22Rv1 (cell line): ENCODE measurements at regions not wholly inside any gene's neighbourhood (a gene's known extent, or its start where the extent isn't known, plus 50 kb on each side); places are given as distances from the start of the nearest gene placed in this dataset.

Source experiments
- CTCF ChIP-seq: fragments of 450-650 bp; IDR thresholded peaks from 2 replicates; pipeline ENCODE4 v1.5.1; 2017; ENCODE audit warnings: mild to moderate bottlenecking
- ZFX ChIP-seq: fragments of 450-650 bp; IDR thresholded peaks from 2 replicates; pipeline ENCODE4 v1.6.1; 2017; ENCODE audit warnings: antibody characterized with exemption, borderline replicate concordance

GRCh38 chr7:94265456-94265855, 129.2 kb upstream of the COL1A2 start:
- no peak for TF ChIP-seq CTCF
- no peak for TF ChIP-seq ZFX
